Keratinocyte (primary cell): ENCODE measurements at regions not wholly inside any gene's neighbourhood (a gene's known extent, or its start where the extent isn't known, plus 50 kb on each side); places are given as distances from the start of the nearest gene placed in this dataset.

Experiments used
- CTCF ChIP-seq, 3 experiments: IDR thresholded peaks in 1 of 3; conservative IDR thresholded peaks in 1 of 3; optimal IDR thresholded peaks in 1 of 3; 2 replicates in 2 of 3; 3 replicates in 1 of 3; pipeline versions ENCODE3 to v1.5.1; 2011; ENCODE audit warnings: low read length in 3 of 3, mild to moderate bottlenecking in 3 of 3, moderate library complexity in 2 of 3, control low read depth in 1 of 3, inconsistent platforms in 1 of 3; ENCODE audit not compliant: insufficient read depth in 2 of 3; ENCODE audit errors: extremely low read depth in 1 of 3
- EZH2 ChIP-seq: IDR thresholded peaks from one replicate; pipeline ENCODE4 v1.6.1; 2012; ENCODE audit warnings: inconsistent platforms, mild to moderate bottlenecking, low read length, moderate library complexity

GRCh38 chr4:100016191-100016590, 66.1 kb upstream of the H2AZ1 start:
- no peak for TF ChIP-seq CTCF (optimal IDR thresholded peaks at IDR 0.05 in 1 of 3, IDR thresholded peaks at IDR 0.05 in 1 of 3, conservative IDR thresholded peaks at IDR 0.05 in 1 of 3; ENCODE audit: extremely low read depth in 1 of 3, insufficient read depth in 2 of 3, low read length in 3 of 3)
- no peak for TF ChIP-seq EZH2
